KMS-11 (cell line): ENCODE measurements at regions not wholly inside any gene's neighbourhood (a gene's known extent, or its start where the extent isn't known, plus 50 kb on each side); places are given as distances from the start of the nearest gene placed in this dataset.

ENCODE experiments used
- H2AFZ ChIP-seq: fragments of 200-600 bp; sonication (generic); 2 replicates; pipeline ENCODE4 v1.6.1; 2016; ENCODE audit warnings: antibody characterized with exemption, mixed run types, low read depth
- H3K27ac ChIP-seq: fragments of 200-600 bp; sonication (generic); 2 replicates; pipeline ENCODE4 v1.6.1; 2016; ENCODE audit warnings: mild to moderate bottlenecking, mixed run types
- H3K27me3 ChIP-seq: fragments of 200-600 bp; sonication (generic); 2 replicates; pipeline ENCODE4 v1.6.1; 2017; ENCODE audit warnings: mild to moderate bottlenecking, low read depth, mixed run types, moderate library complexity; ENCODE audit not compliant: insufficient read depth
- H3K36me3 ChIP-seq: fragments of 200-600 bp; sonication (generic); 2 replicates; pipeline ENCODE4 v1.6.1; 2017; ENCODE audit warnings: mild to moderate bottlenecking, mixed run types; ENCODE audit not compliant: insufficient read depth
- H3K4me1 ChIP-seq: fragments of 200-600 bp; sonication (generic); 2 replicates; pipeline ENCODE4 v1.6.1; 2016; ENCODE audit warnings: mild to moderate bottlenecking, low read depth, mixed run types; ENCODE audit not compliant: poor library complexity, severe bottlenecking
- H3K4me2 ChIP-seq: fragments of 200-600 bp; sonication (generic); 2 replicates; pipeline ENCODE4 v1.7.0; 2016; ENCODE audit warnings: mild to moderate bottlenecking, mixed run types
- H3K4me3 ChIP-seq: fragments of 200-600 bp; sonication (generic); IDR thresholded peaks from 2 replicates; pipeline ENCODE4 v1.6.1; 2017; ENCODE audit warnings: low read depth, low read length, mixed read lengths; ENCODE audit not compliant: insufficient read depth
- H3K79me2 ChIP-seq: fragments of 200-600 bp; sonication (generic); 2 replicates; pipeline ENCODE4 v1.6.1; 2016; ENCODE audit warnings: low read depth, mixed run types; ENCODE audit not compliant: insufficient read depth
- H3K9ac ChIP-seq: fragments of 200-600 bp; sonication (generic); 2 replicates; pipeline ENCODE4 v1.6.1; 2016; ENCODE audit warnings: mild to moderate bottlenecking, mixed run types
- H4K20me1 ChIP-seq: fragments of 200-600 bp; sonication (generic); 2 replicates; pipeline ENCODE4 v1.6.1; 2016; ENCODE audit warnings: mild to moderate bottlenecking, mixed run types; ENCODE audit not compliant: insufficient read depth
- TF ChIP-seq, protein P1 (sequence below): fragments of 200-600 bp; sonication (generic); conservative IDR thresholded peaks from 2 replicates; pipeline ENCODE4 v1.6.1; 2017; ENCODE audit warnings: low read depth, mild to moderate bottlenecking, antibody characterized with exemption, low read length, moderate library complexity, mixed read lengths

DNA sequence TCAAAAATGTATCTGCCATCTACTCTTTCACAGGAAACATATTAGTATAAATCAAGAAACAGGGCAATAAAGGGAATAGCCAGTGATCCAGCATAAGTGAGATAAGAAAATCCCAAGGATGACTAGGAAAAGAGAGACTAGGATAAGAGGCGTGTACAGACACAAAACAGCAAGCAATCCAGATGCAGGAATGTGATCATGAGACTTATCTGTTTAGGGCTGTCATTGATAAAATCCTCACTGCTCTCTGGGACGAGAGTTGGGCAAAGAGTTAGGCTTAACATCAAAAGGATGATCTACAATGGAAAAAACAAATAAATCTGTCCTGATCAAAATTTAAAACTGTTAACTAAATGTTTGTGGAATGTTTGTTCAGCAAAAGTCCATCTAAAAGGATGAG is 1156.8 kb upstream of the C9orf72 start:
- H3K27ac ChIP-seq, result no peak overlapping the region
- H3K4me2 ChIP-seq, result no peak overlapping the region
- H3K4me1 ChIP-seq, result no peaks in the 10 kb centered on the region
- no peaks in the 10 kb centered on the region for H3K27me3 ChIP-seq
- H3K9ac ChIP-seq, result no peak overlapping the region
- no peaks in the 10 kb centered on the region for H4K20me1 ChIP-seq
- no peaks in the 10 kb centered on the region for H3K79me2 ChIP-seq
- H2AFZ ChIP-seq, result no peak overlapping the region
- TF ChIP-seq, protein P1, sequence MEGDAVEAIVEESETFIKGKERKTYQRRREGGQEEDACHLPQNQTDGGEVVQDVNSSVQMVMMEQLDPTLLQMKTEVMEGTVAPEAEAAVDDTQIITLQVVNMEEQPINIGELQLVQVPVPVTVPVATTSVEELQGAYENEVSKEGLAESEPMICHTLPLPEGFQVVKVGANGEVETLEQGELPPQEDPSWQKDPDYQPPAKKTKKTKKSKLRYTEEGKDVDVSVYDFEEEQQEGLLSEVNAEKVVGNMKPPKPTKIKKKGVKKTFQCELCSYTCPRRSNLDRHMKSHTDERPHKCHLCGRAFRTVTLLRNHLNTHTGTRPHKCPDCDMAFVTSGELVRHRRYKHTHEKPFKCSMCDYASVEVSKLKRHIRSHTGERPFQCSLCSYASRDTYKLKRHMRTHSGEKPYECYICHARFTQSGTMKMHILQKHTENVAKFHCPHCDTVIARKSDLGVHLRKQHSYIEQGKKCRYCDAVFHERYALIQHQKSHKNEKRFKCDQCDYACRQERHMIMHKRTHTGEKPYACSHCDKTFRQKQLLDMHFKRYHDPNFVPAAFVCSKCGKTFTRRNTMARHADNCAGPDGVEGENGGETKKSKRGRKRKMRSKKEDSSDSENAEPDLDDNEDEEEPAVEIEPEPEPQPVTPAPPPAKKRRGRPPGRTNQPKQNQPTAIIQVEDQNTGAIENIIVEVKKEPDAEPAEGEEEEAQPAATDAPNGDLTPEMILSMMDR, result no peak
- no peaks in the 10 kb centered on the region for H3K36me3 ChIP-seq
- no peak overlapping the region for H3K4me3 ChIP-seq

DNA sequence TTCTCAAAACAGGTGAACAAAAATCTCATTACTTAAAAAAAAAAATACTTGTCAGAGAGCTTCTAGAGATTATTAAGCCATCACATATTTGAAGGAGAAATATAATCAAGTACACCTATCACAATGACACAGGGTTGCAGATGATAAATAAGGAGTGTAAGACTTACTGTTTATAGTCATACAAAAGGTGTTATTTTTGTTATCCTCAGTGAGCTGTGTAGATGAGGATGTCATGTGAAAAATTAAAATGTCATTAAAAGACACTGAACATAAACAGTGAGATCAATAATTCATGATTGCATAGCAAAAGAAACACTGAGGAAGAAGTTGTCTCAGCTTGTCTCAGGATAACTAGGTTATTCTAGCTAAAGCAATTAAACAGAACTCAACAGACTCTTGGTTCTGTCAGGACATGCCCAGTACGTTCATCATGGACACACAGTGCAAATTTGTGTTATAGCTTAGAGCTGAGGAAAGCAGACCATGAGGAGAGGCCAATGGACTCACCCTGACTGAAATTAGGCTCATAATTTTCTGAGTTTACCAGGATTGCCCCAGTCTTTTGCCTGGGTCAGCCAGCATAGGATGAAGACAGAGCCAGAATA is 1162.6 kb upstream of the C9orf72 start:
- Histone ChIP-seq H3K4me3 (no peak overlapping the region), H3K27me3 (no peaks in the 10 kb centered on the region), H3K27ac (no peak overlapping the region), H2AFZ (no peak overlapping the region), H4K20me1 (no peaks in the 10 kb centered on the region), H3K4me2 (no peak overlapping the region), H3K9ac (no peak overlapping the region), H3K4me1 (no peaks in the 10 kb centered on the region), H3K36me3 (no peaks in the 10 kb centered on the region), H3K79me2 (no peaks in the 10 kb centered on the region)
- TF ChIP-seq, protein P1, result no peak

DNA sequence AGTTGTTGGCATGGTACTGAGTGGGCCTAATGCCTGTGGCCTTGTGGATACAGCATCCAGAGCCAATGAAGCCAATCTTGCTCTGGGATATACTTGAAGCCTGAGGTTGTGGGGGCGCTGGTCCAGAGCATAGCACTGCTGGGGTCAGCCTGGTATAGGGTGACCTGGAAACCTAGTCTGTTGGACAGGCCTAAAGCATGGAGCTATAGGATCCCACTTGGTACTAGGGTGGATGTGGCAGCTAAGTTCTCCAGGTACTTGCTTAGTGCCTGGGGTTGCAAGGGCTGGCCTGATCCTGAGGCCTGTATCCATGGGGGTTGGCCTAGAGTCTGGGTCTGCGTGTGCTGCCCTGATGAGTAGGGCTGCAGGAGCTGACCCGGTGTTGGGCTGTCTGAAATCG is 1168.2 kb upstream of the C9orf72 start:
- no peak overlapping the region for H3K4me3 ChIP-seq
- H2AFZ ChIP-seq, result no peak overlapping the region
- H3K9ac ChIP-seq, result no peak overlapping the region
- no peaks in the 10 kb centered on the region for H3K27me3 ChIP-seq
- no peak overlapping the region for H3K27ac ChIP-seq
- H4K20me1 ChIP-seq, result no peaks in the 10 kb centered on the region
- H3K4me2 ChIP-seq, result no peak overlapping the region
- H3K4me1 ChIP-seq, result no peaks in the 10 kb centered on the region
- H3K36me3 ChIP-seq, result no peaks in the 10 kb centered on the region
- no peaks in the 10 kb centered on the region for H3K79me2 ChIP-seq
- TF ChIP-seq, protein P1, result no peak

DNA sequence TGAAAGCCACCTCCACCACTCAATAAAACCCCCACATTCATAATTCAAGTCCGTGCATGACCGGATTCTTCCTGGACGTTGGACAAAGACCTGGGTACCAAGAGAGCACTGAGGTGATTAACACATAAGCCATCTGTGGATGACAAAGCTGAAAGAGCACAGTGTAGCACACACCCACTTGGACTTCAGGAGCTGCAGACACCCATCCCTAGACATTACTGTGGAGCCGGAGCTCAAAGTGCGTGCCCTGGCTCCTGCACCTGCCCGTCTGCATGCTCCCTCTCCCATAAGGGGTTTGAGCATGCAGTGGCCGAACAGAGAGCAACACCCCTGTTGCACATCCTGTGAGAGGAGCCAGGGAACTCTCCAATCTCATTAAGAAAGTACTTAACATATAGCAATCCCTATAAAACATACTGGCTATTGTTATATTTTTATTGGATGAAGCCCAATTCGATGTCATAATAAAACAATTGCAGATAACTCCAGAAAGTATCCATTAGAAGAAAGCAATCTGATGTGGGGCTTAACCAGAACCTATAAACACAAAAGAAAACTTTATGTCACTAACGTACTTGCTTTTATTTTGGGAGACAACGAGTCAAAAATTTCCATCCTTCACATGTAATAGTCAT is 1174.2 kb upstream of the C9orf72 start:
- Histone ChIP-seq H2AFZ (no peak overlapping the region), H3K79me2 (no peaks in the 10 kb centered on the region), H3K9ac (no peak overlapping the region), H3K27me3 (no peaks in the 10 kb centered on the region), H3K36me3 (no peaks in the 10 kb centered on the region), H3K4me1 (no peaks in the 10 kb centered on the region), H3K27ac (no peak overlapping the region), H4K20me1 (no peaks in the 10 kb centered on the region), H3K4me2 (no peak overlapping the region), H3K4me3 (no peak overlapping the region)
- TF ChIP-seq, protein P1, result no peak
